ENCODE measurements at regions not wholly inside any gene's neighbourhood (a gene's known extent, or its start where the extent isn't known, plus 50 kb on each side); places are given as distances from the start of the nearest gene placed in this dataset.

GRCh38 chr6:144768551-144769075, 483.5 kb downstream of the UTRN start:
- H3K4me1 Mint-ChIP-seq (ENCODE audit: low read depth), result peaks cover 19% of the 10 kb centered on the region
- H3K4me3 ChIP-seq (ENCODE audit: low read length), result no peak overlapping the region
- intact Hi-C loops (cut with DNase I, micrococcal nuclease), result no loop called here
- H3K36me3 ChIP-seq (ENCODE audit: insufficient read depth, low read length), result peaks cover 40% of the 10 kb centered on the region
- no peaks in the 10 kb centered on the region for H3K9me3 ChIP-seq (ENCODE audit: control insufficient read depth in 1 of 2, insufficient read depth in 1 of 2, low read length in 2 of 2)
- H3K36me3 Mint-ChIP-seq (ENCODE audit: low read depth), result peaks cover 61% of the 10 kb centered on the region
- no peak overlapping the region for H3K27ac ChIP-seq (ENCODE audit: low read depth in 1 of 2, low read length in 2 of 2)
- POLR2A ChIA-PET, result interaction anchor here (1.1 kb wide), 1 partner anchor 10 kb away, joined by 3 read pairs; no protein-coding TSS in a partner anchor
- H3K27me3 ChIP-seq (ENCODE audit: control insufficient read depth in 1 of 2, insufficient read depth in 2 of 2, low read length in 2 of 2), result no peaks in the 10 kb centered on the region
- no peak for ATAC-seq (ENCODE audit: poor library complexity)
- H3K9me3 Mint-ChIP-seq, result no peaks in the 10 kb centered on the region
- no peaks in the 10 kb centered on the region for H3K4me1 ChIP-seq (ENCODE audit: insufficient read depth, low read length)
- peak overlapping the region; percentile 22 for H3K27ac Mint-ChIP-seq
- TF ChIP-seq, protein P1, sequence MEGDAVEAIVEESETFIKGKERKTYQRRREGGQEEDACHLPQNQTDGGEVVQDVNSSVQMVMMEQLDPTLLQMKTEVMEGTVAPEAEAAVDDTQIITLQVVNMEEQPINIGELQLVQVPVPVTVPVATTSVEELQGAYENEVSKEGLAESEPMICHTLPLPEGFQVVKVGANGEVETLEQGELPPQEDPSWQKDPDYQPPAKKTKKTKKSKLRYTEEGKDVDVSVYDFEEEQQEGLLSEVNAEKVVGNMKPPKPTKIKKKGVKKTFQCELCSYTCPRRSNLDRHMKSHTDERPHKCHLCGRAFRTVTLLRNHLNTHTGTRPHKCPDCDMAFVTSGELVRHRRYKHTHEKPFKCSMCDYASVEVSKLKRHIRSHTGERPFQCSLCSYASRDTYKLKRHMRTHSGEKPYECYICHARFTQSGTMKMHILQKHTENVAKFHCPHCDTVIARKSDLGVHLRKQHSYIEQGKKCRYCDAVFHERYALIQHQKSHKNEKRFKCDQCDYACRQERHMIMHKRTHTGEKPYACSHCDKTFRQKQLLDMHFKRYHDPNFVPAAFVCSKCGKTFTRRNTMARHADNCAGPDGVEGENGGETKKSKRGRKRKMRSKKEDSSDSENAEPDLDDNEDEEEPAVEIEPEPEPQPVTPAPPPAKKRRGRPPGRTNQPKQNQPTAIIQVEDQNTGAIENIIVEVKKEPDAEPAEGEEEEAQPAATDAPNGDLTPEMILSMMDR (IDR thresholded peaks at IDR 0.05), result no peak
- CTCF ChIA-PET, result no interaction called here
- H3K4me3 Mint-ChIP-seq, result no peak overlapping the region
- DNase-seq, result no peak
- H3K27me3 Mint-ChIP-seq, result no peaks in the 10 kb centered on the region

GRCh38 chr6:144769142-144769541, 484.0 kb downstream of the UTRN start:
- H3K36me3 Mint-ChIP-seq (ENCODE audit: low read depth), result peaks cover 66% of the 10 kb centered on the region

DNA sequence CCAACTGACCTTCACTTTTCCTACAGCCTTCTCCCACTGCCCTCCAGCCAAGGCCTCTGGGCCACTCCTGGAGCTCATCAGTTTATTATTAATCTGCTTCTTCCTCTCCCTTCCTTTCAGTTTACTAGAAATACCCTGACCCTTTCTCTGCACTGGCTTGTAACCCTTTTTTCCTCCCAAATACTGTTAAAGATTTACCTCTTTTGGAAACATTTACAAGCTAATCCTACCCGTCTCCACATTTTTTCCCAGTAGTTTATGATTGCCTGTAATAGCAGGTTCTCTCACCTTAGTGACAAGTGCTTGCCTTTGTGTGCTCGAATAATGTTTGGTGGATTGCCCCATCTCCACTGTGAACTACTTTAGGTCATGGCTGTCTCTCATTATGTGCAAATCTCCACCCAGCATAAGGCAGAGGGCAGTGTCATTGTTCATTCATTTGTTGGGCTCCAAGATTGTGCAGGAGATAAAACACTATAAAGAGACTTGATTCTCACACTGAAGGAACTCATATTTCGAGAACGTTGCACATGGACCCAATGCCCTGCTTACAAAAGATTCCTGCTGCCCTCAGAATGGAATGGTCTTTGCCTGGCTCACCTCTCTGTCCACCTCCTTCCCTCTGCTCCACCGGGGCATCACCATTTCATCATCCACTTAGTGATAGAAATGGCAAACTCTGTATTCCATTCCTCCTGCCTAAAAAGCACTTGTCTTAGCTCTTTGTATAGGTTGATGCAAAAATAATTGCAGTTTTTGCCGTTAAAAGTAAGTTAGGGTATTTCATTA, 491.1 kb downstream of the UTRN start:
- ChIA-PET POLR2A (no interaction called here), CTCF (no interaction called here)
- no peak overlapping the region for H3K27ac Mint-ChIP-seq
- DNase-seq (no peak), ATAC-seq (ENCODE audit: poor library complexity) (no peak)
- peaks cover 5% of the 10 kb centered on the region for H3K4me1 Mint-ChIP-seq (ENCODE audit: low read depth)
- H3K9me3 Mint-ChIP-seq, result no peaks in the 10 kb centered on the region
- no peaks in the 10 kb centered on the region for H3K9me3 ChIP-seq (ENCODE audit: control insufficient read depth in 1 of 2, insufficient read depth in 1 of 2, low read length in 2 of 2)
- H3K36me3 Mint-ChIP-seq (ENCODE audit: low read depth), result peaks cover 64% of the 10 kb centered on the region
- H3K36me3 ChIP-seq (ENCODE audit: insufficient read depth, low read length), result peaks cover 50% of the 10 kb centered on the region
- H3K4me3 Mint-ChIP-seq, result no peak overlapping the region
- TF ChIP-seq, protein P1 (IDR thresholded peaks at IDR 0.05), result no peak
- H3K27me3 Mint-ChIP-seq, result no peaks in the 10 kb centered on the region
- H3K27ac ChIP-seq (ENCODE audit: low read depth in 1 of 2, low read length in 2 of 2), result no peak overlapping the region
- H3K4me1 ChIP-seq (ENCODE audit: insufficient read depth, low read length), result no peaks in the 10 kb centered on the region
- H3K4me3 ChIP-seq (ENCODE audit: low read length), result no peak overlapping the region
- H3K27me3 ChIP-seq (ENCODE audit: control insufficient read depth in 1 of 2, insufficient read depth in 2 of 2, low read length in 2 of 2), result no peaks in the 10 kb centered on the region
- intact Hi-C loops (cut with DNase I, micrococcal nuclease), result no loop called here

More at GRCh38 chr6:144769142-144769541, 484.0 kb downstream of the UTRN start:
- Mint-ChIP-seq H3K27ac (no peak overlapping the region), H3K4me1 (ENCODE audit: low read depth) (peaks cover 19% of the 10 kb centered on the region), H3K4me3 (no peak overlapping the region), H3K9me3 (no peaks in the 10 kb centered on the region), H3K27me3 (no peaks in the 10 kb centered on the region)
- Histone ChIP-seq H3K36me3 (ENCODE audit: insufficient read depth, low read length) (peaks cover 44% of the 10 kb centered on the region), H3K27ac (ENCODE audit: low read depth in 1 of 2, low read length in 2 of 2) (no peak overlapping the region), H3K9me3 (ENCODE audit: control insufficient read depth in 1 of 2, insufficient read depth in 1 of 2, low read length in 2 of 2) (no peaks in the 10 kb centered on the region), H3K27me3 (ENCODE audit: control insufficient read depth in 1 of 2, insufficient read depth in 2 of 2, low read length in 2 of 2) (no peaks in the 10 kb centered on the region), H3K4me3 (ENCODE audit: low read length) (no peak overlapping the region), H3K4me1 (ENCODE audit: insufficient read depth, low read length) (no peaks in the 10 kb centered on the region)
- TF ChIP-seq, protein P1 (IDR thresholded peaks at IDR 0.05), result no peak
- ChIA-PET CTCF (no interaction called here), POLR2A (interaction anchor here (1.1 kb wide), 1 partner anchor 10 kb away, joined by 3 read pairs; no protein-coding TSS in a partner anchor)
- intact Hi-C loops (cut with DNase I, micrococcal nuclease), result no loop called here
- ATAC-seq (ENCODE audit: poor library complexity) (no peak), DNase-seq (no peak)

Measured in CD4-positive, alpha-beta T cell (primary cell).